AG20443 (cell line): ENCODE measurements at regions not wholly inside any gene's neighbourhood (a gene's known extent, or its start where the extent isn't known, plus 50 kb on each side); places are given as distances from the start of the nearest gene placed in this dataset.
A peak's percentile ranks its signal among the peaks of the same experiment; 100 is the strongest.

Source experiments
- DNase-seq: peaks from one replicate; pipeline ENCODE4 v3.0.0; 2012; ENCODE audit warnings: low spot score, mixed read lengths

DNA sequence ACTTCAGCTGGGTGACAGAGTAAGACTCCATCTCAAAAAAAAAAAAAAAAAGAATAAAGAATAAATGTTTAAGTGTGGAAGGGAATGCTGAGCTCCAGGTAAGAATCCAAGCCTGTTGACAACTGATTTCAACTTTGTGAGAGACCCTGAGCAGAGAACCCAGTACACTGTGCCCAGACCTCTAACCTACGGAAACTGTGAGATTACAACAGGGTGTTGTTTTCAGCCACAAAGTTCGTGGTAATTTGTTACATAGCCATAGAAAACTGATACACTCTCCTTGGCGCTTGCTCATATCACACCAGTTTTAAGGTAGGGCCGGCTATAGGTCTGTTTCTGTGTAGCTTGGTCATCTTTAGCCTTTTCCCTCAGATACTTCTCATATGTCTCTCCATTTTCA lies 98.4 kb upstream of the PAPOLG start:
- no peak for DNase-seq

DNA sequence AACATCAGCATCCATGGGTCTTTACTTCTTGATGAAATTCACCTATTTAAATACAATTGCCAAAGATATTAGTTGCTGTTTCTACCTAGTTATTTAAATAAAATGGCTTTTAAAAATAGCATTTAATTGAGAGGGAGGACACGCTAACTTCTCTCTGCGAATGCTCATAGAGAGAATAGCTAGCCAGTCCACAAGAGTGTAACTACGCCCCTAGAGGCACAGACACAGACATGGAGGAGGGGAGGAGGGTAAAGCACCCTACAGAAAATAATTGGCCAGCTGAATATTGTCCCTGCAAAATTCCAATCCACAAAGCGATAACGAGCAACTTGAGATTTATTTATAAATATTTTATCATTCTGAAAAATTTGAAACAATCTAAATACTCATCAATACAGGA lies 97.0 kb upstream of the PAPOLG start:
- DNase-seq: no peak

DNA sequence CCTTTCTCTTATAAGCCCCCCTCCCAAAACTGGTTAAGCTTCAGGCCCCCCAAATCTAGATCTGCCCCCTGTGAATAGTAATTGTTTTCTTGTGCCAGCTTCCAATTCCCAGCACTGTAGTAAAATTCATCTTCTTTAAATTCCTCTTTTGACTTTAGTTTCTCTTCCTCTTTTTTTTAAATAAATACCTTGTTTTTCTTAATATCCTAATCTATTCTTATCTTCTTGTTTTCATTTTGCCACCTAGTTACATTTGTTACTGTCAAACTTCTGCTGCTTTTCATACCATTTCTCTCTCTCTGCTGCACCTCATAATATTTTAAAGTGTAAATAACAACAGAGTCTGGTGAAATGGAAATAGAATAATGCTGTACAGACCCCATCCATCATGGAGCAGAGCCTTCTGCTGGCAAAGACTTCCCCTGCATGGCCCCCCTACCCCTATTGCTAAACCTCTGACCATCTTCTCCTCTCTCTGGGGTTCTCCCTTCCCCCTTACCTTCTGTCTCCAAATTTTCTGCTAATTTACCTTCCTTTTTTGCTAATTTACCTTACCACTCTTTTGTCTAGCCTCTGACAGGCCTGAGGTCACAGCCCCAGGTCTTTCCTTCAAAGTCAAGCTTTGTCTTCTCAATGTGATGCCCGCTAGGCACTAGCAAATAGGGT lies 94.9 kb upstream of the PAPOLG start:
- no peak for DNase-seq

DNA sequence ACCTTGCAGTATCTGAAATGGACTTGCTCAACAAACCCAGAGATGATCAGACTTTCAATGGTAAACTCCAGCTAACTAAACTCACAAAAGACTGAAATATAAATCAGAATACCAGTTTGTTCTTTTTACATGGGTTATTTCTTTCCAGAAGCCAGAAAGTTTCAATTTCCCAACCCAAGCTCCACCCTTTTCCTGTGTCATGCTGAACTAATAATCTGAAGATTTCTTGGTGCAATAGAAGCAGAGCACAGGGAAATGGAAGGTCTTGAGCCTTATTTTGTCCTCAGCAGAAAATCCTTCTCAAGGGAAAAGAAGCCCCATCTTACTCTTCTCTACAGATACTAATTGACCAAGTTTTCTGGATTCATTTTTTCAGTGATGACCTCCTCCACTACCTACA lies 93.3 kb upstream of the PAPOLG start:
- DNase-seq: no peak

DNA sequence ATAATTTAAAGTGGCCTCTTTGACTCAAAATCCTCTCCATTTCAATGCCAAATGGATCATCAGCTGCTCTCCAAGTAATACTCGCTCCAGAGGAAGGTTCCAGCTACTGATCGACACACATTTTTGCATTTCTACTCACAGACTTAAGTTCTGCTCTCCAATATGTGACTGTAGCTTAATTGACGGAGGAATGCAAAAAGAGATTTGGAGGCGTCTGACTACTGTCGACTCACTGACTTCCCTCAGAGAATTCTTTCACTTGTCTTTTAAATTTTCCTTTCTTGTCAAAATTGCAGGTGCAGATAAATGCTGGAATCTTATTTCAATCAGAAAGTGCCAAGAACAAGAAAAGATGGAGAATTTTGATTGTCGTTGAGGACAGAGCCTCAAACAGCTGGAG lies 84.1 kb upstream of the PAPOLG start:
- DNase-seq: no peak

DNA sequence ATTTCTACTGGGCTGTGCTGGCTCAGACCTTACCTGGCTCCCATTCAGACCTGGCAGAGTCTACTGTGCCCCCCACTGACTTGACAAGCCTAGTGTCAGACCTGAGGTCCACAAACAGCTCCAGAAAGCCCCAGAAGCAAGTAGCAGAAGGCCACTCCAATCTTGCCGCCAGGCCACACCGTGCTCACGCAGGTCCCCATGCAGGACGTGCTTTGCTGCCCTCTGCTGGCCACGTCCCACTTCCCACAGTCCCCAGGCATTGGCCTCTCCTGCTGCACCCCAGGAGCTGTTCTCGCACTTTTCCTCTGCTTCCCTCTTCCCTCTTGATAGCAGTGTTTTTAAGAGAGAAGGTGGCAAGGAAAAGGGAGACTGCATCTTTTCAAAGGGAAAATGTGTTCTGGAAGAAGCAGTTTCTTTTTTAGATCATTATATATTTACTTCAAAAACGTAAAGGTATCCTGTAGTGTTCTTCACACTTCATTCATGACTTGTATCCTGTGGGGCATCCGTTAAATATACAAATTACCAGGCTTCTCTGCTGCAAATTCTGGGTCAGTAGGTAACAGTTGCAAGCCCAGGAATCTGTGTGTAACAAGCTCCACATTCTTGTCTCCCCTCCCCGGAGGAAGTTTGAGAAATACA lies 81.4 kb upstream of the PAPOLG start:
- peak; percentile 93 for DNase-seq

DNA sequence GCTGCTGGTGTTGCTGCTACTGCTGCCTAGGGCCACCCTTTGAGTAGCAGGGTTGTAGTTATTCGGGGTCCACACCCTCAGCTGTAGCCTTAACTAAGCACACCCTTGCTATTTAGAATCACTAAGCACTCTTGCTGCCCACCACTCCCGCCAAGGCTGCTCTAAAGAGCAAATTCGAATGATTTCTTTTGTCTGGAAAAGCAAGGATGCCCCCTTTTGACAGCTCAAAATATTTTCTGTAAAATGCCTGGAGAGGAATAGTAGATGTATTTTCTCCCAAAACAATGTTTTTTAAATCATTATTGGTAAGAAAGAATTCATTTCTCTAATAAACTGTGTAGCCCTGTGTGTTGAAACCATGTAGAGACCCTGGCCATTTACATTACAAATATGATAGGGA lies 80.8 kb upstream of the PAPOLG start:
- no peak for DNase-seq

DNA sequence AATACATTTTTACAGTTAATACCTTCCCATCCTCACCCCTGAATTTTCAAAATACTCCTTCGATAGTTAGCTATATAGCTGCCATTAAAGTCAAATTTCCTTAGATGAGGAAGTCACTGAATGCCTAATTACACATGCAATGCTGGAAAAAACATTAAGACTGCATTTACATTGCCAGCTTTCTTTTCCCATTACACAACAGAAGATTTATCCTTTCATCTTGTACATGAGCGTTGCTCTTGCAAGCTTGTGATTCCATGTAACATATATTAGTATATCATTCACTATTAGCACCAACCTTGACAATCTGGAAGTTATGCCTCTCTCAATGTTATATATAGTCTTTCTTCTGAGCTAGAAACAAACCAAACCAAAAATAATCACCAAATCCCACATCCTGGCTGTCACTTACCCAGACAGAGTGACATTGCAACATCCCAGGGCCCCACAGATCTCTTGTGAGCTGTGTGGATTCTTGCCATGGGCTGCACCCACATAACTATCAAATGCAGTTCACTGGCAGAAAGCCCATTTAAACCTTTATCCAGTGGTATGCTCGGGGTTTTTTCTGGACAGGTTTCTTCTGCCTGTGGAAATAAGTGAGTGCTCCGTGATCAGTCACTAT lies 79.2 kb upstream of the PAPOLG start:
- no peak for DNase-seq

DNA sequence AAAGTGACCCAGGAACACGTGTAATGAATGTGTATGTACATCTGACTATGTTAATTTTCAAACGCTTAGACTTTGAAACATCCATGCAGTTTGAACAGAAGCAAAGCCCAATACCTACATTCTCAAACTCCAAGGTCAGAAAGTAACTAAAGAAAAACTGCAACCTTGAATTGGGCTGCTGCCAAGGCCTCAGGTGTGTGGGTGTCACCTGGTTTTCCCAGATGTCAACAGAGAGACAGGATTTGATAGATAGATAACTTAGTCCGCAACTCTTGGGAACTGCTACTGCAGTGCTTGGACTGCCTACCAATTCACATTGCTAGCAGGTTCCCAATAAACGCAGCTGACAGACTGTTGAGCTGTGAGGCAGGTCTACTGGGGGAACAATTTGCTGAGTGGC lies 78.7 kb upstream of the PAPOLG start:
- no peak for DNase-seq

DNA sequence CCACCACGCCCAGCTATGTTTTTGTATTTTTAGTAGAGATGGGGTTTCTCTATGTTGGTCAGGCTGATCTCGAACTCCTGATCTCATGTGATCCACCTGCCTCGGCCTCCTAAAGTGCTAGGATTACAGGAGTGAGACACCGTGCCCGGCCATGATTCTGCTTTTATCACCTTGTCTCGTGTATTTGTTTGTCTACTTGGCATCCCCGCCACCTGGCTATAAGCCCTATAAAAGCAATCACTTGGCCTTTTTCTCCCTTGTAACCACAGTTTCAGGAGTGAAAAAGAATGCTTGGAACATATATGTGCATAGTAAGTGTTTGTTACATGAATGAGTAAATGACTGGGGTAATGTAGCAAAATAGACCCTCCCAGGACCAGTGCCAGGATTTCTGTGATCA lies 77.5 kb upstream of the PAPOLG start:
- no peak for DNase-seq

DNA sequence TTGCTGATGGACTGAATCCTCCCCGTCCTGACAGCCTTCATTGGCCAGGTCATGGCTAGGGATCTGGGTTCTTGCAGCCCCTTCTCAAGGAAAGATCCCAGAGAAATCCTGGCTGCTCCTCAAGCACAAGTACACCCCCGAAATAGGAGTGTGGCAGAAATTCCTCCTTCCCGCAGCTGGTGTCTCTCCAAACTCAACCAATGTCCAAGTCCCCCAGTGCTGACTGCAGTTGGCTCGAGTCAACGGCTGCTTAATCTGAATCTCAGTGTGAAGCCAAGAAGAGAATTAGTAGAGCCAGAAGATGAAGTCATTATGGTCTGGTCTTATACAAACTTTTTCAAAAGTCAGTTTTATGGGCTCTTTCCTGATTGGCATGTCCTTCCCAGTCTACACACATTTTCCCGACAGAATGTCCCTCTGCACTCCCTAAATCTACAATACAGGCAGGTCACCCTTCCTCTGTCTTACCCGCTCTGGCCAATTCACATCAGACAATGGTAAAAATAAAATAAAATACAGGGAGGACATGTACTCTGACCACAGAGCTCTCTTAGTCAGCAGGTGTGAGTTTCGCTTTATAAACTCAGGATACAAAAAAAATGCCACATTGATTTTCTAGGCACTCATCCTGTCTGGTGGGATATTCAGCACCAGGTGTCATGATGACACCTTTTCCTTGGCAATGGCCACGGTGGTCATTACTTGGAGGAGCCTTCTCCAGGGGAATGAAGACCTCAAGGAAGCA lies 76.9 kb upstream of the PAPOLG start:
- DNase-seq: no peak

DNA sequence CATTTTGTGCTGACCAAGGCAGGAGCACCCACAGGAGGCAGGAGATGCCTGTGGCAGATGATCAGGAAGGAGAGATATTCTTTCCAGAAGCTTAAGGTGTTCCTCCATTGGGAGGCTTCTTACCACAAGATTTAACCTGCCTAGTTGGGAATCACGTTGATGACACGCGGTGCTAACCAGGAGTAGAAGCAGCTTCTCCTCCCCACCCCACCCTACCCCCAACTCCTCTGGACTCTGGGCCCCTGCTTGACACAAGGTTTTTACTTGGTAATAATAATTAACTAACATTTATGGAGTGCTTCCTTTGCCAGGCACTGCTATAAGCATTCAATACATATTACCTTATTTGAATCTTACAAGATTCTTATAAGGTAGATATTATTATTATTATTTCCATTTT lies 62.5 kb upstream of the PAPOLG start:
- no peak for DNase-seq

DNA sequence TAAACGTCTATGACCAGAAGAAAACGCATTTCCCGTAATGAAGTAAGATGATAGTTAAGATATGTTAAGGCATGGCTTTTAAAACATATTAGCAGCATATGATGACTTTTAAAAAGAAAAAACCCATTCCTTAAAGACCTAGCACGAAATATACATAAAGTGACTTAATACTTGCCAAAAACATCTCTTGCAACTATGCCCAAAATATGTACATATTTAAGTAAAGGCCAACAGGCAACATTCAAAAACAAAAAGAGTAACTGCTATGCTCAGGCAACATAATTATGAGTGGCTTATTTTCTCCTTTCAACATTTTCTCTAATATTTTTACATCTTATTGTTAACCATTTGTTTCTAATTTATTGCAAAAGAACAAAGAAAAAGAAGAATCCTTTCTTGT lies 60.3 kb upstream of the PAPOLG start:
- no peak for DNase-seq

DNA sequence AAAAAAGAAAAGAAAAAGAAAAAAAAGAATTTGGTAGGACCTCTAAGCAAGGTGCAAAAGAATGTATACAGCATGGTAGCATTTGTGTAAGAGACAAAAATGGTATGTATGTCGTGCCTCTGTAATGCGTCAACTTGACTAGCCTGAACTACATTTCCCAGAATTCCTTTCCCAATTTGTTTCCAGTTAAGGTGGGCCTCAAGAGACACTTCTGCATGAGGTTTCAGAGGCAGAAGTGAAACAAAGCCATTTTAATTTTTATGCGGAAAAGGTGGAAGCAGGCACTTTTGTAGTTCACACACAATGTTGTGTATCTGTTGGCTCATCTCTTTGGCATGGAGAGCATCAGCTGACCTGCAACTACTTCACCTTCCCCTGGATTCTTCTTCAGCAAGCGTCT lies 56.5 kb upstream of the PAPOLG start:
- DNase-seq: no peak

DNA sequence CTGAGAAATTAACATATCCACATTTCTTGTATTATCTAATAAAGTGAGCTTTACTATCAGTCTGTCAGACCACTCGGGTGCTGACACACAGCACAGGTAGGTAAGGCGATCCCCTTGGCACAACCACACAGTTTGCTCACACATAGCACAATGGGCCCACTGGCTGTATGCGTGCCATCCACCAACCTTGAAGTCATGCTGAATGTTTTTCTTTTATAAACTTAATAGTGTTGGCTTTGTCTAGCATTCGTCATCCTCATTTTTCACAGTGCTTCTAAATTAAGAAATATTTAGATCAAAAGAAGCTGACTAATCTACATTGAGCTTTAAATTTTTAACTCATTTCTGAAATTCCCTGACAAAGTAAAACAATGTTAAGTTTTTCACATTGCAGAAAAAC lies 50.0 kb upstream of the PAPOLG start:
- DNase-seq: peak; percentile 30
